22Rv1 (cell line): ENCODE measurements at regions not wholly inside any gene's neighbourhood (a gene's known extent, or its start where the extent isn't known, plus 50 kb on each side); places are given as distances from the start of the nearest gene placed in this dataset.

Source experiments
- CTCF ChIP-seq: fragments of 450-650 bp; IDR thresholded peaks from 2 replicates; pipeline ENCODE4 v1.5.1; 2017; ENCODE audit warnings: mild to moderate bottlenecking
- ZFX ChIP-seq: fragments of 450-650 bp; IDR thresholded peaks from 2 replicates; pipeline ENCODE4 v1.6.1; 2017; ENCODE audit warnings: antibody characterized with exemption, borderline replicate concordance

GRCh38 chr7:156230576-156230975 lies 410.0 kb upstream of the RNF32 start:
- TF ChIP-seq CTCF (no peak), ZFX (no peak)
